ENCODE measurements at regions not wholly inside any gene's neighbourhood (a gene's known extent, or its start where the extent isn't known, plus 50 kb on each side); places are given as distances from the start of the nearest gene placed in this dataset.
A peak's percentile ranks its signal among the peaks of the same experiment; 100 is the strongest.

DNA sequence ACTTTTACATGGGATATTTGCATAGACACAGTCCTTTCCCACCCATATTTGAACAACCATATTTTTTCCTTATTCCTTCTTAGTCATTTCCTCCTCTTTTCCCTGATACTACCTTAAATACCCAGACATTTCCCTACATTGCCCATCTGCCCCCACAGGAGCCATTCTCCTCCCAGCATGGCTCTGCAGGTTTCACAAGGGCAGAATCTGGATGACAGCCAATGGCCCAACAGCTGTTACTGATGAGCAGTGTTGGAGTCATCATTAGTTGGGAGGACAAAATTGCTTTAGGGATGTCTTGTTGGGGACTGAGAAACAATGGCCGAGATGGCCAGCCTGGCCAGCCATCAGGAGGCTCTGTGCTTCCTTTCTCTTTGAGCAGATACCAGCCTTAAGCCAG is 209.5 kb downstream of the KLF5 start:
- no peak for DNase-seq

GRCh38 chr13:73266640-73267180 is 207.9 kb downstream of the KLF5 start:
- no peak for DNase-seq

- DNase-seq = no peak
Observed at GRCh38 chr13:73262862-73263627, 204.2 kb downstream of the KLF5 start.

- no peak for DNase-seq
Observed at GRCh38 chr13:73261739-73262216, 203.0 kb downstream of the KLF5 start.

- no peak for DNase-seq
Observed at GRCh38 chr13:73259061-73260017, 200.5 kb downstream of the KLF5 start.

DNA sequence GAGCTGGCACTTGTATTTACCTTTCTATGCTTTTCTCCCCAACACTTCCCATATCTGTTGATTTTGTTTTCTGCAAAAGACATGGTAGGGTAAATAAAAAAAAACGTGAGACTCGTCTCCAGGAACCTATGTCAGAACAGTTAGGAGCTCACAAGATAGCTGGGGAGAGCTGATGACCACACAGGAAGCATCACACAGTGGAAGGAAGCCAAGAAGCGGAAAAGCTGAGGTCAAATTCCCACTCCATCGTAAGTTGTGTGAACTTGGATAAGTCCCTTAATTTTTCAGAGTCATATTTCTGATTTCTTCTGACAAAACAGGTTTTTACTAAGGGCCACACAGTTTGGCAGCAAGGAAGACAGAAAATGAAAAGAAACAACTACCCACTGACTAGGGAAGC is 199.6 kb downstream of the KLF5 start:
- no peak for DNase-seq

DNA sequence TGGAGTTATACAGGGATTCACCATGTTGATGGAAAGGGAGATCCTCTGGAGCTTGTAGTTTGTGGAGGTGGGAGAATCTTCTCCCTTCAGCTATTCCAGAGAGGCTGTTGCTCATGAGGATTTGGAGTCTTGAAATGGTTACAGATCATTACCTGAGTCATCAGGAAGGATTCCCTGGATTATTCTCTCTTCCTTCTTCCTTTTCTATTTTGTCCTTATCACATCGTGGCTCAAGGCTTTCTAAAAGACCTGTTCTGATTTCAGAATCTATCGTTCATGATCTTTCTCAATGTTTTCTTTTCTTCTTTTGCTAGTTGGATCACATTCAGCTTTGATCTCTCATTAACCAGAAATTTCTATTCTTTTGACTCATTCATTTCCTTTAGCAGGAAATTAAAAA is 196.0 kb downstream of the KLF5 start:
- DNase-seq = no peak

DNA sequence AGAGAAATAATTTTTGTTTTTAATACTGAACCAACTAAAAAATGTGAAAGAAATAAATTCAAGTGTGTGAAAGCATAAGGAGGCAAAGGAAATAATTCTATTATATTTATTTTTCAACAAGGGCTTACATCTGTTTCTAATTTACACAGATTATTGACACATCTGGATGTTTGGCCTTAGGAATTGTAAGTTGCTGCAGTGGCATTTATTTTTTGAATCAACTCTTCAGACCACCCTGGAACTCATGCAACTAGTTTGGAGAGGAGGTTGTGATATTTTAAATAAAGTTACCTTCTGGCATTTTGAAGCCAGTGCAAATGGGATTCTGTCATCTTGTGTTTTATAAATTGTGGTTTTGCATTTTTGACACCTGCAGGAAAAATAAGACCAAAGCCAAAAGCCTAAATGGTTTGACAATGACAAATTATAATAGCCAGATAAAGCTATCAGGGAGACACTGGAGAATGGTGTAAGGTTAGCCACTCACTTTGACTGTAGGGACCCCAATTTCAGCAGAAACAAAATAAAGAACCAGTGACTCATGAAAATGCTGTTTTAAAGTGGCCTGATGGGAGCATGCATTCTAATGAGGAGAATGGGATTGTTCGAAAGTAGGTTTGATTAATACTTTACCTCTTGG is 192.9 kb downstream of the KLF5 start:
- no peak for DNase-seq

- no peak for DNase-seq
Observed at GRCh38 chr13:73250061-73250460, 191.3 kb downstream of the KLF5 start.

GRCh38 chr13:73248711-73249580 is 190.1 kb downstream of the KLF5 start:
- no peak for DNase-seq

DNA sequence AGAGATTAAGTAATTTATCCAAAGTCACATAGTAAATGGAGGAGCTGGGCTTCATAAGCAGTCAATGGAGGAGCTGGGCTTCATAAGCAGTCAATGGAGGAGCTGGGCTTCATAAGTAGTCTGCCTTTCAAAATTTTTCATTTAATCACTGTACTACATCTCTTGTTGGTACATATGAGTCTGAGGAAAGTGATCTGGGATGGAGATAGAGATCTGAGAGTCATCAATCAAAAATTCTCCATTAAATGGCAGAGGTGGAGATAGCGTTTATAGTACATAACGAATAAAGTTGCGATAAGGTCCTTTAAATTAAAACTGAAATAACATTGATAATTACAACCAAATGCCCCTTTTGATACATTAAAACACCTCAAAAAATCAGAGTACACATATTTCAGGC is 189.3 kb downstream of the KLF5 start:
- no peak for DNase-seq

DNA sequence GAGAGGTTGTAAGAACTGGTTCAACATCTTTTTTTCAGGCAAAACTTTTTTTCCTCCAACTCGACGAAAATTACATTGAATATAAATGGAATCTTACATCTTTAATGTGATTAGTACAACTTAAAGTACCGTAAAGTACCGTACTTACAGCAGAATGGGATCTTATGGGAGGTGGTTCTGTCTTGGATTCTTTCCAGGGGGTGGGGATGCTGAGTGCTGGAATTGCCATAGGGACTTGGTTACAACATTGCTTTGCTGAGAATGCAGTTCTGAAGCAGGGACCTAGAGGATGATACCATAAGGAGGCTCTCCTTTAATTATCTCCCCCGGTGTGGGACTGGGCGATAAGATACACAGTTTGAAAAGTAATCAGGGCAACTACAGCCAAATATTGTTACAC is 186.4 kb downstream of the KLF5 start:
- DNase-seq = no peak

GRCh38 chr13:73244467-73244866 is 185.7 kb downstream of the KLF5 start:
- DNase-seq = no peak

- no peak for DNase-seq
Observed at GRCh38 chr13:73242515-73243015, 183.8 kb downstream of the KLF5 start.

GRCh38 chr13:73240193-73240592 is 181.4 kb downstream of the KLF5 start:
- DNase-seq = no peak

DNA sequence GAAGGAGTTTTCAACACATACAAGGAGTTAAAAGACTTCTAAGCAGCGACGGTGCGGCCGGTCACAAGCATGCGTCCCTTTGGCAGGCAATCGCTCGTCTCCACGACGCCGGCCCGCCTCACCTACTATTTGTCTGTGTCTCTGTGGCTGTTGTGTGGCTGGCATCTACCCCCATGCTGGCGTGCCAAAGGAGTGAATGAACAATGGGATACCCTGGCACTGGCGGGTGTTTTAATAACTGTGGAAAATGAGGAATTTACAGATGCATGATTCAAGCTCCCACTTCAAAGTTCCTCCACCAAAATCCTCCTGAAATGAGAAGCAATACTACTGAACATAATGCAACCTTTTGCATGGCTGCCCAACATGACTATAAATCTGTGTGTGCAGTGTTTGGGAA is 176.6 kb downstream of the KLF5 start:
- DNase-seq = no peak

DNA sequence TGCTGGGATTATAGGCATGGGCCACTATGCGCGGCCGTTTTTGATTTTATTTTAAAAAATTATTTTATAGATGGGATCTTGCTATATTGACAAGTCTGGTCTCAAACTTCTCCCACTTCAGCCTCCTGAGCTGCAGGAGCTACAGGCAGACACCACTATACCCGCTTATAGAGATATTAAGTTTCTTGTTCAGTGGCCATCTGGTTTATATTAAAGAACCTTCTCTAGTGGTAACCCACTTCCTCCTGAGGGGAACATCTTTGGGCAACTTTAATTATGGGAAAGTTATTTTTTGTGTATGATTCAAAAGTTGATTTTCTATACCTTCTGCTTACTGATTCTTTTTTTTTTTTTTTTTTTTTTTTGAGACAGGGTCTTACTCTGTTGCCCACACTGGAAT is 172.7 kb downstream of the KLF5 start:
- no peak for DNase-seq

DNA sequence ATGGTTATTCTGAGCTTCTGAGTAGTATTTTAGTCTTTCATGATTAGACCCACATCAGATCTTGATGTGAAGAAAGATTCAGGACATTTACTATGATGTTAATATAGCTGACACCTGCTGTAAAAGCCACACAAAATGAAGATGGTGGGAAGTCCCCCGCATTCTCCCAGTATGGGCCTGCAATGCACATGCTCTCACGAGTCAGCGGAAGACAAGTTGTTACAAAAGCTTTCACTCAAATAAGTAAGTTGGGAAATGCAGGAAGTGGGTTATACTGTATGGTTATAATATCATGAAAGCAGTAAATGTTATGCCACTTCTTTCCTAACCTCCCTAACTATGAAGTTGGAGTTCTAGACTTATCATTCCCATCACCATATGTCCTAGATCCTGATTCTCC is 171.9 kb downstream of the KLF5 start:
- DNase-seq = peak; percentile 21

GRCh38 chr13:73228546-73228945 is 169.7 kb downstream of the KLF5 start:
- DNase-seq = peak; percentile 20

- DNase-seq = no peak
Observed at GRCh38 chr13:73225990-73226389, 167.2 kb downstream of the KLF5 start.

DNA sequence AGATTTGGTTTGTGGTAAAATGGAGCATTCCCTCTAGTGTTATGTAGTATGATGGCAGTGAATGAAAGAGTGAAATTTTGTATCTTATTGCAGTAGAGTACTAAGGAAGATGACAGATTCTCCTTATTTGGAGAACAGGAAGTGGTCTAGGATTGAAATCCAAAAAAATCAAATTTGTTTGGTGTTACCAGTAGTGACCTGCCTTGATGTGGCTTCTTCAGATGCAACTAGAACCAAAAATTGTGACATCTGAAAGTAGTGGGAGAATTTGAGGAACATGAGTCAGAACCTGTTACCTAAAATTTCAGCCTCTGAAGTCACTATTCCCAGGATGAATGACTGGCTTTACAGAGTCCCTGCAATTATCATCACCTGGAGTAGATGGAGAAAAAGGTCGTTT is 165.9 kb downstream of the KLF5 start:
- no peak for DNase-seq

DNA sequence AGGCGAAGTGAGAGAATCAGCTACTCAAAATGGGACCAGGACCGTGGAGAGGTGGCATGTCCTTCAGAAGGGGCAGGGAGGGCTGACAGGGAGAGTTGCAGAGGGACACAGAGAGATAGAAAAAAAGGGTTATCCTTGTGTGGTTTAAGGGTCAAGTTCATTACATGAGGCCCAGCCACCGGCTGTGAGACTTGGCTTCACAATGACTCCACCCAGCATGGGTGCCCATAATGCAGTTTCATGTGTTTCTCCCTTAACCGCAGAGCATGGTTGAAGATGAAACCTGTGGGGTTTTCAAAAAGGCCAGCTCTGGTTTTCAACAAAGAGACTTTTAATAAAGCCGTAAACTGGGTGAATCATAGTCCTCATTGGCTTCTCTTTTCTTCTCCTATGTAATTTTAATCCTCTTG is 164.6 kb downstream of the KLF5 start:
- DNase-seq = peak; percentile 51
